ENCODE measurements at regions not wholly inside any gene's neighbourhood (a gene's known extent, or its start where the extent isn't known, plus 50 kb on each side); places are given as distances from the start of the nearest gene placed in this dataset.

- no peak for DNase-seq (ENCODE audit: low read depth in 2 of 2)
Measured at GRCh38 chr4:22336822-22337221, 179.0 kb downstream of the ADGRA3 start.

- DNase-seq (ENCODE audit: low read depth in 2 of 2), result no peak
Measured at GRCh38 chr4:22334155-22334554, 181.7 kb downstream of the ADGRA3 start.

- DNase-seq (ENCODE audit: low read depth in 2 of 2), result no peak
Measured at GRCh38 chr4:22324422-22324821, 191.4 kb downstream of the ADGRA3 start.

GRCh38 chr4:22323691-22324090 lies 192.2 kb downstream of the ADGRA3 start:
- DNase-seq (ENCODE audit: low read depth in 2 of 2), result no peak

- no peak for DNase-seq (ENCODE audit: low read depth in 2 of 2)
Measured at GRCh38 chr4:22322996-22323395, 192.9 kb downstream of the ADGRA3 start.

- no peak for DNase-seq (ENCODE audit: low read depth in 2 of 2)
Measured at GRCh38 chr4:22315628-22316027, 200.2 kb downstream of the ADGRA3 start.

GRCh38 chr4:22313976-22314375 lies 201.9 kb downstream of the ADGRA3 start:
- no peak for DNase-seq (ENCODE audit: low read depth in 2 of 2)

- DNase-seq (ENCODE audit: low read depth in 2 of 2), result no peak
Measured at GRCh38 chr4:22312113-22312512, 203.8 kb downstream of the ADGRA3 start.

- no peak for DNase-seq (ENCODE audit: low read depth in 2 of 2)
Measured at GRCh38 chr4:22301253-22301652, 214.6 kb downstream of the ADGRA3 start.

- DNase-seq (ENCODE audit: low read depth in 2 of 2), result no peak
Measured at GRCh38 chr4:22299678-22300077, 216.2 kb downstream of the ADGRA3 start.

- no peak for DNase-seq (ENCODE audit: low read depth in 2 of 2)
Measured at GRCh38 chr4:22287631-22288030, 228.2 kb downstream of the ADGRA3 start.

- DNase-seq (ENCODE audit: low read depth in 2 of 2), result no peak
Measured at GRCh38 chr4:22268350-22269025, 247.4 kb downstream of the ADGRA3 start.

- no peak for DNase-seq (ENCODE audit: low read depth in 2 of 2)
Measured at GRCh38 chr4:22264261-22264660, 251.6 kb downstream of the ADGRA3 start.

- no peak for DNase-seq (ENCODE audit: low read depth in 2 of 2)
Measured at GRCh38 chr4:22253431-22253830, 262.4 kb downstream of the ADGRA3 start.

- DNase-seq (ENCODE audit: low read depth in 2 of 2), result no peak
Measured at GRCh38 chr4:22246847-22247246, 269.0 kb downstream of the ADGRA3 start.

GRCh38 chr4:22245294-22245693 lies 270.6 kb downstream of the ADGRA3 start:
- no peak for DNase-seq (ENCODE audit: low read depth in 2 of 2)

GRCh38 chr4:22241415-22241814 lies 274.5 kb downstream of the ADGRA3 start:
- no peak for DNase-seq (ENCODE audit: low read depth in 2 of 2)

- no peak for DNase-seq (ENCODE audit: low read depth in 2 of 2)
Measured at GRCh38 chr4:22240814-22241213, 275.1 kb downstream of the ADGRA3 start.

GRCh38 chr4:22238742-22239141 lies 277.1 kb downstream of the ADGRA3 start:
- no peak for DNase-seq (ENCODE audit: low read depth in 2 of 2)

GRCh38 chr4:22237846-22238494 lies 277.9 kb downstream of the ADGRA3 start:
- no peak for DNase-seq (ENCODE audit: low read depth in 2 of 2)

GRCh38 chr4:22237155-22237751 lies 278.6 kb downstream of the ADGRA3 start:
- DNase-seq (ENCODE audit: low read depth in 2 of 2), result no peak

GRCh38 chr4:22235698-22236097 lies 280.2 kb downstream of the ADGRA3 start:
- no peak for DNase-seq (ENCODE audit: low read depth in 2 of 2)

- DNase-seq (ENCODE audit: low read depth in 2 of 2), result no peak
Measured at GRCh38 chr4:22233230-22233629, 282.6 kb downstream of the ADGRA3 start.

Data from fibroblast of skin of left biceps (primary cell).